Stimulated activated CD4-positive, alpha-beta T cell treated with anti-CD3 and anti-CD28 coated beads, Interleukin-12 subunit alpha, Interleukin-12 subunit beta, amount 100 ng/mL, for 48 hours (primary cell): ENCODE measurements at regions not wholly inside any gene's neighbourhood (a gene's known extent, or its start where the extent isn't known, plus 50 kb on each side); places are given as distances from the start of the nearest gene placed in this dataset.

Experiments
- DNase-seq, 3 donors: peaks; one replicate each; pipeline ENCODE4 v3.0.0-alpha.2; 2020; ENCODE audit warnings: low read depth in 2 of 3, low spot score in 1 of 3

DNA sequence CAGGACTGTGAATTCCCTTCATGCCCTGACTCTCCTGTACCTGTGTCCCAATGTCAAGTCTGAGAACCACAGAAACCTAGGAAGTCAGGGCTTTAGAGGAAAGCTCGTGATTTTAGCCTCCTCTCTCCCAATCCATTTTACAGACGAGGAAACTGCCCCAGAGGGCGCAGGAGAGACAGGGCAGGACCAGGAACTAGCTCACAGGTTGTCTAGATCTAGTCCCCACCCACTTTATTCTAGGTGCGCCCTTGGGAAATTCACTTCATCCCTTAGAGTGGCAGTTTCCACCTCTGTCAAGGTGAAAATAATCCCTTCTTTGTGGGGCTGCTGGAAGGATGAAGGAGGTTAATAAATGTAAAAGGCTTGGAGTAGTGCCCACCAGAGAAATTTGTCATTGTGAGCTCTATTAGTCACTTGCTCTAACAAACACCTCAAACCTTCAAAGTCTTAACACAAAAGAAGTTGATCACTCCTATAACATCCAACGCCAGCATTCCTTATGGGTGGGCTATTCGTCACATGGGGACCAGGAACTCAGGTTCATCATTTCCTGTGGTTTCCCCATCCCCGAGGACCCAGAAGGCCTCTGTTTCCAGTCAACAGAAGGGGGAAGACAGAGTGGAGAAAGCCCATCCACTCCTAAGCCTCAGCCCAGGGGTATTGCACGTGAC, 282.3 kb downstream of the XXYLT1 start:
- no peak for DNase-seq

- DNase-seq, result no peak
Observed at GRCh38 chr3:194989241-194989640, 281.7 kb downstream of the XXYLT1 start.

- DNase-seq, result no peak
Observed at GRCh38 chr3:194990454-194991337, 280.3 kb downstream of the XXYLT1 start.

- DNase-seq, result no peak
Observed at GRCh38 chr3:194991338-194991654, 279.7 kb downstream of the XXYLT1 start.

GRCh38 chr3:194993896-194994295, 277.1 kb downstream of the XXYLT1 start:
- no peak for DNase-seq

DNA sequence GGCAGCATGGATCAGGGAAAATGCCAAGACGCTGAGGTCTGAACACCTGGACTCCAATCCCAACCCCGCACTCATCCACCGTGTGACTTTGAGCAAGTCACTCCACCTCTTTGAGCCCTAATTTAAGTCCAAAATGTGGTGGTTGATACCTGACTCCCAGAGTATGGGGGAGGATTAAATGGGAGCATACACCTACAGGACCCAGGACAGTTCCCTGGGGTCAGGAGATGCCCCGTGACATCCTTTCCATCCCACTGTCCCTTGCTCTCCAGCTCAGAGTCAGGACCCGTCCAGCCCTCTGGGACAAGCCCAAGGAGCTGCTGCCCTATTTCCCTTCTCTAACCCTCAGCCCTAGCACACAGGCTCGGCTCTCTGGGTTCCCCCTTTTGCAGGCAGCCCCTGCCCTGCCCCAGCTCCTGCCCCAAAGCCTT, 276.4 kb downstream of the XXYLT1 start:
- DNase-seq, result no peak

DNA sequence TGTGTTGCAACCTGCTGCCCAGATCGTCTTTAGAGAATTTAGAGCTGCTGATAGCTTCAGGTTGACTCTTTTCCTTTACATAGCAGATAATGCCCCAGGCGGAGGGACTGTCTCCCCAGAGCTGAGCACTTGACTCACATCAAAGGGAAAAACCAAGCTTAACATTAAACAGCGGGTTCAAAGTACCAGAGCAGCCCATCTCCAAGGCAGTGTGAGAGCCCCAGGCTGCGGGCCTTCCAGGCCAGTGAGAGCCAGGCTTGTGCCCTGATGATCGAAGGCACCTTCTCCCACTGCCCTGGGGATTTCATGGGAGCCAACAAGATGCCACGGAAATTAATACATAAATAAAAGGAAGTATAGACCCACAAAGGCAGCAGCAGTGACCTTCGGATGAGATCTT, 275.6 kb downstream of the XXYLT1 start:
- DNase-seq, result no peak

DNA sequence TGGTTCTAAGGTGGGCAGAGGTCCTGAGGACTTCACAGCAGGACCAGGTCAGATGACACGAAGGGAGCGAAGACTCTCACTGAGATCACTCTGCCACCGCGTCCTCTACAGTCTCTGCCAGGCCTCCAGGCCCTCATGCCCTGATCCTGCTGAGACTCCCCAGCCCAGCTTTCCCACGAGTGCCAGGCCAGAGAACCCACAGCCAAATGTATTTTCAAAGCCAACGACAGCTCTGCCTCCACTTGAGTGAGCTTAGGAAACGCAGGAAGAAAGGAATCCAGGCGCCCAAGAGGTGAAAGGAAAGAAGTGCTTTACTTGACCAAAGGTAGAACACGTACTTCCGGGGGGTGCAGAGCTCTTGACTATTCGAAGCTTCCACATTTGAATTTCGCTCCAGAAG, 275.0 kb downstream of the XXYLT1 start:
- DNase-seq, result no peak

DNA sequence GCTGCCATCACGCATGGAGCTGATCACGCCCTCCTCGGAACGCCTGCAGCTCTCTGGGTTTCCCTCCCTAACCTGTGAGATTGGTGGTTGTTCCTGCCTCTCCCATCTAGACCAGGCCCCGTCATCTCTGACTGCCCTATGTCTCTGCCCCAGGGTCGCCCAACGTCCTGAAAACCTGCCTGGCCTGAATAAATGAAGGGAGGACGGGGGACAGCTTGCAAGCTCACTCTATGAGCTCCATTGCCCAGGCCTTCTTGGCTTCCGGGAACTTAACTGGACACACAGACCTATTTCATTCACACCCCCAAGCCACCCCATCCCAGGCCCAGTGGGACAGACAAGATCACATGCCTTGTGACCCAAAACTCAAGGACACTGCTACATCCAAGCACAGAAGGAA, 274.2 kb downstream of the XXYLT1 start:
- DNase-seq, result no peak

DNA sequence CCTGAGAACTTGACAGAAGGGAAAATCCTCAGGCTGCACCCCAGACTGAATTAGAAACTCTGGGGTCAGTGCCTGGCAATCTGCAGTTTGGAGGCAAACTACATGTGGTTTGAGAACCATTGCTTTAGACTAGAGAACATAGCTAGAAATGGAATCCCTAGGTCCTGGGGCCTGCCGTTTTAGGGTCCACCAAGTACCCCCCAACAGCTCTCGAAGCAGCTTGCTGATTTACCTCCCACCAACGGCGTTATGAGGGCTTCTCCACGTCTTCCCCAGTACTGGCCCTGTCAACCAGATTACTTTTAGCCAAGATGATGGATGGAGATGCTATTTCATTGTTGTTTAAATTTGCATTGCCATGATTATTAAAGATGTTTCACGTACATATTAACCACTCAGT, 272.5 kb downstream of the XXYLT1 start:
- no peak for DNase-seq

DNA sequence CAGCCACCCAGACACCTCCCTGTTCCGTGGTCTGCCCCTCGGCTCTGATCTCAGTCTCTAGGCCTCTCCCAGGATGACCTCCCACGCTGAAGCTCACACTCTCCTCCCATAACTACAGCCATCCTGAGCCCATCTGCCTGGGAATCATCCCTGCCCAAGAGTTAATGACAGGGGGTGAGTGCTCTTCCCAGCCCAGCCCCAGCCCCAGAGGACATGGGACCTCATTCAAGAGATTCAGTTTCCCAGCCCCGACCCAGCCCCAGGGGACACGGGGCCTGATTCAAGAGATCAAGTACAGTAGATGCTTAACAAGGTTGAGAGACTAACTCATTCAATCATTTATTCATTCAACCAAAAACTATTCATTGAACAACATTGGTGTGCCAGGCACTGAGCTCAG, 272.0 kb downstream of the XXYLT1 start:
- no peak for DNase-seq

- no peak for DNase-seq
Observed at GRCh38 chr3:194999491-194999890, 271.5 kb downstream of the XXYLT1 start.

DNA sequence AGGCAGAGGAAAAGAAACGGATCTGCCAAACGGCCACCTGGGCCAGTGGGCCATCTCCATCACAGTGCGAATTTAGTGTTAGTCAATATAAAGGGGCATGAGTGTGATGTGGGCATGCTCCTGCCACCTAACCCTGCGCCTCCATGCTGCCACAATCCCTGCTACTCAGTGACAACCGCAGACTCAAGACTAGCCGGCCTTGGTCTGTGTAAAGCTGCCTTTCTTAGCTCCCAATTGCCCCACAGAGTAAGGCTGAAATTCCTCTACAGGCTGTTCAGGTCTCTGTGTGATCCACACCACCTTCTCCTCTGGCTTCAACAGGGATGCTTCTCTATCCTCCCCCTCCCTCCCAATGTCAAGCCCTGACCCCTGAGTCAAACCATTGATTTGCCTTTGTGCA, 269.7 kb downstream of the XXYLT1 start:
- DNase-seq, result no peak

DNA sequence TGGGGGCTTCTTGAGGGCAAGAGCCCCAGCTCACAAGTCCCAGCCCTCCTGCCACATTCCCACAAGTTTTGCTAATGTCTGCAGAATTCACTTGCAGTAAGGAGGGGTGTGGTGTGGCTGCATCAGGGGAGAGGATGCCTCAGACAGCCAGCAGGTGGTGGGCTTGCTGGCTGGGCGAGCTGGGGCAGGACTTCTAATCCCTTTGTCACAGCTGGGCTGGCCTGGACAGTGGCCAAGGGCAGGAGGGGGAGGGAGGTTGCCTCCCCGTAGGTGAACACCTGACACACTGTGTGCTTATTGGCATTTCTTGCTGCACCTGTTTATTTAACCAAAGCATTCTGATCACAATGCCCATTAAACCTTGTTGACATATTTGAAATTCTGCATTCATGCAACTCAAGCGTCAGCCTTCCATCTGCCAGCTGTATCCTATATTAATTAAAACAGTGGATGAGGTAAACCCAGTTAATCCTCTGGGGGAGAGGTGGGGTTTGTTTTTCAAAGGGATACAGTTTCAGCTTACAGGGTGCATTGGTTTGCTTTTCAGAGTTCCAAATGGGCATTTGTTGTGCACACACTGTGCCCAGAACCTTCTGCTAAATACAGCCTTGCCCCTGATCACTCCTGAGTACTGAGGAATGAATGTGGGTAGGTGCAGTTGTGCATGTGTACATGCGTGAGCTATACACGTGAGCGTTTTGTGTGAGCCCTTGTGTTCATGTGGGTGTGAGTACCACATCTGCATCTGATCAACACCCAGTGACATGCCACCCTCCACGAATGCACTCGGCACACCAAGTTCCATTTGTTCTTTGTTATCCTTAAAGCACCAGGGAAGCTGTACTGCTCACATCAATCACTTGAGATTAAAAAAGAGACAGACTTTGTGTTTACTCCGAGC, 268.7 kb downstream of the XXYLT1 start:
- no peak for DNase-seq

- DNase-seq, result no peak
Observed at GRCh38 chr3:195003006-195003892, 267.7 kb downstream of the XXYLT1 start.

GRCh38 chr3:195003893-195004289, 267.1 kb downstream of the XXYLT1 start:
- DNase-seq, result no peak

- no peak for DNase-seq
Observed at GRCh38 chr3:195004512-195005250, 266.3 kb downstream of the XXYLT1 start.

- DNase-seq, result no peak
Observed at GRCh38 chr3:195005251-195005620, 265.7 kb downstream of the XXYLT1 start.

DNA sequence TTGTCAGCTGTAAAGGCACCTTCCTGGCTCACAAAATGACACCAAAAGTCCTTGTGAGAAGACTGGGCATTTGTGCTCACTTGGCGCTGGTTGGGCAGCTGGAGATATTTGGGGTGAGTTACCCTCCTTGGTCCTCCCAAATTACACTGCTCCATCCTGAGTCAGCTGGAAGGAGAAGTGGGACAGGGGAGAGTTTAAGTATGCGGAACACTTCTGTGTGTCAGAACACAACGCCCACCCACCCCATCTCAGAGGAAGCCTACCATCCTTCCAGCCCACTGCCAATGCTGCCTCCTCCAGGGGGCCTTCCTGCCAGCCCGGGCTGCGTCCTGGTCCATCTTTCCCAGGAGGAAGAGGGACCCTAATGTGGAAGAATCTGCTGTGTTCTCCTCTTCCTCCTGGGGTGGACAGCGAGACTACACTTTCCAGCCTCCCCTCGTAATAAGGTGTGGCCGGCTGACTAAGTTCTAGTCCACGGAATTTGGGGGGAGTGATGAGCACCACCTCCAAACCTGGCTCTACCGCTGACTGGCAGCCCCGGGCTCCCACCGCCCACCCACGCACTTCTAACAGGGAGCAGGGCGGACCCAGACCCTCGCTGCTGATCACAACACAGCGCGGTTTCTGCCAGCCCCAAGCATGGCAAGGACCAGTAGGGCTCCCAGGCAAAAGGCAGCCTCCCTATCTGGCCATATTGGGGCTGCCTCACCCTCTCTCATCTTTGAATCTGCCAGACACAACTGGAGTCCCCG, 265.0 kb downstream of the XXYLT1 start:
- DNase-seq, result no peak
